Lower leg skin (tissue), 3 donors: ENCODE measurements at regions not wholly inside any gene's neighbourhood (a gene's known extent, or its start where the extent isn't known, plus 50 kb on each side); places are given as distances from the start of the nearest gene placed in this dataset.

Source experiments
- CTCF ChIP-seq, 3 donors: fragments of 450-650 bp; IDR thresholded peaks; one replicate each; pipeline ENCODE4 v1.5.1; 2016; ENCODE audit warnings: antibody characterized with exemption in 3 of 3, mild to moderate bottlenecking in 3 of 3, moderate library complexity in 2 of 3
- POLR2A ChIP-seq, 2 donors: fragments of 450-650 bp; IDR thresholded peaks; one replicate each; pipeline ENCODE4 v1.6.1; 2016 to 2017; ENCODE audit warnings: antibody characterized with exemption in 2 of 2, mild to moderate bottlenecking in 1 of 2, moderate library complexity in 1 of 2

GRCh38 chr13:70814684-70815083, 706.4 kb upstream of the KLHL1 start:
- TF ChIP-seq CTCF (IDR thresholded peaks at IDR 0.05), result no peak
- TF ChIP-seq POLR2A (IDR thresholded peaks at IDR 0.05), result no peak
